ENCODE measurements at regions not wholly inside any gene's neighbourhood (a gene's known extent, or its start where the extent isn't known, plus 50 kb on each side); places are given as distances from the start of the nearest gene placed in this dataset.

- TF ChIP-seq CTCF (IDR thresholded peaks at IDR 0.05) (no peak), POLR2A (IDR thresholded peaks at IDR 0.05) (no peak)
Measured at GRCh38 chr15:79656151-79657000, 224.2 kb downstream of the MINAR1 start.

Data from uterus (tissue), 2 donors.